ENCODE measurements at regions not wholly inside any gene's neighbourhood (a gene's known extent, or its start where the extent isn't known, plus 50 kb on each side); places are given as distances from the start of the nearest gene placed in this dataset.
"Not testable (repeated sequence)": the region's sequence is repeated elsewhere in the genome, so short reads cannot be mapped to it uniquely, and the experiment has no call there.

DNA sequence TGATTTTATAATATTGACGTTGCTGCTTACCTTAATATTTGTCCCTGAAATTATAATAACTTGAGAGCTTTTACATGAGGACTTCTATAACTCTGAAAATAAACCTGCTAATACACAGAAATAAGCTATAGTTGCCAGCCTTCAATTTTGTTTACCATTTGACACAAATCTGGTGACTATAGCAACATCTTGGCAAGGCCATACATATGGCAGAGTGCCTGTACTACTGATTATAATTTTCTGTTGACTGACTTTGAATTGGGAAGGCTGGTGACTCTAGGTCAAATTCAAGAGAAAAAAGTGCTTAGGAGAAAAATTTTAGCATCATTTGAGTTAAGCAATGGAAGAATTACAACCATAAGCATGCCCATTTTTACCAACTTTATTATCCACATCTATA is 581.4 kb upstream of the PTPRD start:
- Histone ChIP-seq H3K36me3 (ENCODE audit: control insufficient read depth in 2 of 2, extremely low read depth in 1 of 2, insufficient read depth in 1 of 2, low read length in 1 of 2) (no peaks in the 10 kb centered on the region), H3K4me1 (ENCODE audit: control insufficient read depth in 1 of 2, extremely low read depth in 1 of 2, insufficient read depth in 2 of 2, low read length in 2 of 2) (no peaks in the 10 kb centered on the region), H3K27ac (ENCODE audit: low read length) (no peak overlapping the region), H3K27me3 (replicated peaks in 1 of 2; ENCODE audit: control insufficient read depth in 2 of 2, extremely low read depth in 1 of 2, insufficient read depth in 2 of 2, low read length in 1 of 2) (no peaks in the 10 kb centered on the region), H3K9me3 (no peaks in the 10 kb centered on the region), H3K4me3 (ENCODE audit: control insufficient read depth in 1 of 2, extremely low read depth in 1 of 2, low read length in 1 of 2) (no peak overlapping the region)
- CTCF ChIA-PET = no interaction called here
- Mint-ChIP-seq H3K4me1 (no peaks in the 10 kb centered on the region), H3K36me3 (no peaks in the 10 kb centered on the region), H3K4me3 (no peak overlapping the region), H3K27ac (no peak overlapping the region), H3K9me3 (peaks cover 6 to 26% (median 17%) of the 10 kb centered on the region in 3 donors), H3K27me3 (no peaks in the 10 kb centered on the region)
- ATAC-seq (replicated peaks in 1 of 4) (no peak), DNase-seq (no peak)
- no CpG with 5 or more reads among the region's 1 CpG for WGBS (ENCODE audit: insufficient coverage)
- POLR2A ChIA-PET = interaction anchor here in 1 of 2 donors (0.6 kb wide), 1 partner anchor 1330 kb away, joined by 3 read pairs; no protein-coding TSS in a partner anchor

DNA sequence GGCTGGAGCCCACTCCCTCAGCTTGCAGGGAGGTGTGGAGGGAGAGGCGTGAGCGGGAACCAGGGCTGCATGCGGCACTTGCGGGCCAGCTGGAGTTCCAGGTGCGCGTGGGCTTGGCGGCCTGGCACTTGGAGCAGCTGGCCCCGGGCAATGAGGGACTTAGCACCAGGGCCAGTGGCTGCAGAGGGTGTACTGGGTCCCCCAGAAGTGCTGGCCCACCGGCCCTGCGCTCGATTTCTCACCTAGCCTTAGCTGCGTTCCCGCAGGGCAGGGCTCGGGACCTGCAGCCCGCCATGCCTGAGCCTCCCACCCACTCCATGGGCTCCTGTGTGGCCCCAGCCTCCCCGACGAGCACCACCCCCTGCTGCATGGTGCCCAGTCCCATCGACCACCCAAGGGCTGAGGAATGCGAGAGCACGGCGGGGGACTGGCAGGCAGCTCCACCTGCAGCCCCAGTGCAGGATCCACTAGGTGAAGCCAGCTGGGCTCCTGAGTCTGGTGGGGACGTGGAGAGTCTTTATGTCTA is 584.1 kb upstream of the PTPRD start:
- H3K4me3 ChIP-seq (ENCODE audit: control insufficient read depth in 1 of 2, extremely low read depth in 1 of 2, low read length in 1 of 2); H3K4me1 ChIP-seq (ENCODE audit: control insufficient read depth in 1 of 2, extremely low read depth in 1 of 2, insufficient read depth in 2 of 2, low read length in 2 of 2); POLR2A ChIA-PET; H3K36me3 Mint-ChIP-seq; ATAC-seq (replicated peaks in 1 of 4); DNase-seq; H3K27ac Mint-ChIP-seq; H3K4me3 Mint-ChIP-seq; CTCF ChIA-PET; H3K4me1 Mint-ChIP-seq; H3K36me3 ChIP-seq (ENCODE audit: control insufficient read depth in 2 of 2, extremely low read depth in 1 of 2, insufficient read depth in 1 of 2, low read length in 1 of 2); H3K27me3 Mint-ChIP-seq; H3K27ac ChIP-seq (ENCODE audit: low read length); H3K9me3 ChIP-seq; H3K27me3 ChIP-seq (replicated peaks in 1 of 2; ENCODE audit: control insufficient read depth in 2 of 2, extremely low read depth in 1 of 2, insufficient read depth in 2 of 2, low read length in 1 of 2): not testable (repeated sequence)
- 94% methylated on average over 11 of the region's 22 CpGs for WGBS (ENCODE audit: insufficient coverage)
- peaks cover 9 to 18% (median 11%) of the 10 kb centered on the region in 3 donors for H3K9me3 Mint-ChIP-seq

DNA sequence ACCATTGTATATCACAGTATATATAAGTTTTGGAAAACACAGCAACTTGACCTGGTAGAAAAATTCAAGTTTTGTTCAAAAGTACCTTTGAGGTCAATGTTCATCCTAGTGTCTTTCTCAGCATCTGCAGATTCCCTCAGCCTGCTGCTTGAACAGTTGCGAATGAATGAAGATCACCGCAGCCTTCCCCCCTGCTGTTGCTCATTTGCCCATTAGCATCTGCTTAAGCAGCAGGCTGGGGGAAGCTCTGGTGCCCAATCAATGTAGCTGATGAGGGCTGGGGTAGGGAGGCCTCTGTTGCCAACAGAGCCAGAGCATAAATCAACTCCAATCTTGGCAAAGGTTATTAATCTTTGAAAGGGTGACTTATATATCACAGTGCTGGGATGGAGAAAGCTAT is 586.5 kb upstream of the PTPRD start:
- H3K4me1 Mint-ChIP-seq = no peaks in the 10 kb centered on the region
- H3K36me3 ChIP-seq (ENCODE audit: control insufficient read depth in 2 of 2, extremely low read depth in 1 of 2, insufficient read depth in 1 of 2, low read length in 1 of 2) = no peaks in the 10 kb centered on the region
- H3K9me3 Mint-ChIP-seq = peaks cover 16 to 21% (median 16%) of the 10 kb centered on the region in 3 donors
- POLR2A ChIA-PET = no interaction called here
- H3K9me3 ChIP-seq = no peaks in the 10 kb centered on the region
- H3K4me3 Mint-ChIP-seq = no peak overlapping the region
- no peaks in the 10 kb centered on the region for H3K4me1 ChIP-seq (ENCODE audit: control insufficient read depth in 1 of 2, extremely low read depth in 1 of 2, insufficient read depth in 2 of 2, low read length in 2 of 2)
- no peak overlapping the region for H3K27ac Mint-ChIP-seq
- CTCF ChIA-PET = no interaction called here
- H3K4me3 ChIP-seq (ENCODE audit: control insufficient read depth in 1 of 2, extremely low read depth in 1 of 2, low read length in 1 of 2) = no peak overlapping the region
- no peaks in the 10 kb centered on the region for H3K36me3 Mint-ChIP-seq
- DNase-seq (no peak), ATAC-seq (replicated peaks in 1 of 4) (no peak)
- H3K27me3 Mint-ChIP-seq = no peaks in the 10 kb centered on the region
- no CpG with 5 or more reads among the region's 2 CpGs for WGBS (ENCODE audit: insufficient coverage)
- H3K27ac ChIP-seq (ENCODE audit: low read length) = no peak overlapping the region
- H3K27me3 ChIP-seq (replicated peaks in 1 of 2; ENCODE audit: control insufficient read depth in 2 of 2, extremely low read depth in 1 of 2, insufficient read depth in 2 of 2, low read length in 1 of 2) = no peaks in the 10 kb centered on the region

DNA sequence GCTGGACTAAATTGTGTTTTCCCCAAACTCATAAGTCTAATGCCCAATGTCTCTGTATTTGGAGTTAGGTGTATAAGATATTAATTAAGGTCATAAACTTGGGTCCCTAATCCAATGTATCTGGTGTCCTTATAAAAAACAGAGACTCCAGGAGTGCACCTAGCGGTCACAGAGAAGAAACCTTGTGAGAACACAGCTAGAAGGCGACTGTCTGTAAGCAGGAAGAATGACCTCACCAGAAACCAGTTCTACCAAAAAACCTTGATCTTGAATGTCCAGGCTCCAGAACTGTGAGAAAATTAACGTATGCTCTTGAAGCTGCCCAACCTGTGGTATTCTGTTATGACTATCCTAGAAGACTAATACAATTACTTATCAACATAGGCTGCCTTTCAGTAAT is 591.7 kb upstream of the PTPRD start:
- no peak overlapping the region for H3K27ac Mint-ChIP-seq
- no peak overlapping the region for H3K4me3 Mint-ChIP-seq
- H3K9me3 ChIP-seq = no peaks in the 10 kb centered on the region
- H3K4me3 ChIP-seq (ENCODE audit: control insufficient read depth in 1 of 2, extremely low read depth in 1 of 2, low read length in 1 of 2) = no peak overlapping the region
- no peaks in the 10 kb centered on the region for H3K4me1 Mint-ChIP-seq
- no peaks in the 10 kb centered on the region for H3K27me3 Mint-ChIP-seq
- 60% methylated on average over 1 of the region's 3 CpGs for WGBS (ENCODE audit: insufficient coverage)
- H3K4me1 ChIP-seq (ENCODE audit: control insufficient read depth in 1 of 2, extremely low read depth in 1 of 2, insufficient read depth in 2 of 2, low read length in 2 of 2) = no peaks in the 10 kb centered on the region
- H3K9me3 Mint-ChIP-seq = peaks cover 29 to 30% (median 30%) of the 10 kb centered on the region in 3 donors
- H3K36me3 Mint-ChIP-seq = no peaks in the 10 kb centered on the region
- no peak for DNase-seq
- H3K36me3 ChIP-seq (ENCODE audit: control insufficient read depth in 2 of 2, extremely low read depth in 1 of 2, insufficient read depth in 1 of 2, low read length in 1 of 2) = no peaks in the 10 kb centered on the region
- CTCF ChIA-PET = no interaction called here
- ATAC-seq (replicated peaks in 1 of 4) = no peak
- H3K27ac ChIP-seq (ENCODE audit: low read length) = no peak overlapping the region
- H3K27me3 ChIP-seq (replicated peaks in 1 of 2; ENCODE audit: control insufficient read depth in 2 of 2, extremely low read depth in 1 of 2, insufficient read depth in 2 of 2, low read length in 1 of 2) = no peaks in the 10 kb centered on the region
- POLR2A ChIA-PET = no interaction called here

DNA sequence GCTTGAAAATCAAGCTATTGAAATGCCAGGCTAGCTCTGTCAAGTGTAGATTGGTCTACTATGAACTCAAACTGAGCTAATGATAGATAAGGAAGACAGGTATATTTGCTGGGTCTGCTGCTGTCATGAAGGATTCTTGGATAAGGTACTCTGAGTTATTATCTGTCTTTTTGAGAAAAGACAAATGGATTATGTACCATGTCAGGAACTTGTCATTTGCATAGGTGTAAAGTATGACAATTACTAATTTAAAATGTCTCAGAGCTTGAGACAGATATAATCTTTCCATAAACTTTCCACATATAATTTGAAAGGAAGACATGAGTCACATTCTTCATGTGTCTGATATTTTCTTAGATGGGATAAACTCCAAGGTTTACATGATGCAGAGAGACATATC is 594.1 kb upstream of the PTPRD start:
- peaks cover 22 to 34% (median 28%) of the 10 kb centered on the region in 3 donors for H3K9me3 Mint-ChIP-seq
- Histone ChIP-seq H3K9me3 (no peaks in the 10 kb centered on the region), H3K27me3 (replicated peaks in 1 of 2; ENCODE audit: control insufficient read depth in 2 of 2, extremely low read depth in 1 of 2, insufficient read depth in 2 of 2, low read length in 1 of 2) (no peaks in the 10 kb centered on the region), H3K4me3 (ENCODE audit: control insufficient read depth in 1 of 2, extremely low read depth in 1 of 2, low read length in 1 of 2) (no peak overlapping the region), H3K27ac (ENCODE audit: low read length) (no peak overlapping the region), H3K4me1 (ENCODE audit: control insufficient read depth in 1 of 2, extremely low read depth in 1 of 2, insufficient read depth in 2 of 2, low read length in 2 of 2) (no peaks in the 10 kb centered on the region), H3K36me3 (ENCODE audit: control insufficient read depth in 2 of 2, extremely low read depth in 1 of 2, insufficient read depth in 1 of 2, low read length in 1 of 2) (no peaks in the 10 kb centered on the region)
- no peak overlapping the region for H3K27ac Mint-ChIP-seq
- ATAC-seq (replicated peaks in 1 of 4) (no peak), DNase-seq (no peak)
- no peaks in the 10 kb centered on the region for H3K27me3 Mint-ChIP-seq
- ChIA-PET POLR2A (no interaction called here), CTCF (no interaction called here)
- H3K4me3 Mint-ChIP-seq = no peak overlapping the region
- no peaks in the 10 kb centered on the region for H3K36me3 Mint-ChIP-seq
- H3K4me1 Mint-ChIP-seq = no peaks in the 10 kb centered on the region

DNA sequence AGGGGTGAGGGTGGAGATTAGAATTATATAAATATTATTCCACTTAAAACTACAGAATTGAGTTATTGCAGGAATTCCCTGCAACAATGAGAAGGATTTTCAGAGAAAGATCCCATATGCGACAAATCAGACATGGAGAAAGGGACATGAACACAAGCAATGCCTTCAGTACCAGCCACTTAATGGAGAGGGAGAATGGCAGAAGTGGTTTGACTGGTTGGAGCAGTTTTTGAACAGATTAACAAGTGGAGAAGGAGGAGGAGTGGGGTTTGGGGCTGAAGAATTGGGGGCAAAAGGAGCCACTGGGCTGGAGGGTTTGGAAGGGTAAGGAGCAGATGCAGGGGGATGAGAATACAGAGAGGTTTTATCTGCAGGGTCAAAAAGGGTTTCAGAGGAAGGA is 620.9 kb upstream of the PTPRD start:
- Mint-ChIP-seq H3K36me3 (no peaks in the 10 kb centered on the region), H3K9me3 (peaks cover 31 to 47% (median 36%) of the 10 kb centered on the region in 3 donors)

DNA sequence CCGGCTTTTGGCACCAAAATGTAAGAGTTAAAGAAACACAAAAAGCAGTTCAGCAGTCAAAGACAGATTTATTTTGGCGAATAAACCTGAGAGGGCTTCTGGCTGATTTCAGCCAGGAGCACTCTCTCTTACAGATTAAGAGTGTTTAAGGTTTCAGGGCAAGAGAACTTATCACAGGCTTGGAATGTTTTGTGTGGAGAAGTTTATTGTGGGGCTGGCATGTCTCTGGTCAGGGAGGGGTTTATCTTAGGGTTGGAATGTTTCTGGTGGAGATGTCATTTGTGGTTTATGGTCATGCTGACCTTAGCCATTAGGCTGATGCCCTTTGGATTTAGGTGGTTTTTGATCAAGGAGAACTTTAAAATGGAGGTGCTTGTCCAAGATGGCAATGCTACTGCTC is 622.3 kb upstream of the PTPRD start:
- no peak for DNase-seq

More for the DNA sequence above, 620.9 kb upstream of the PTPRD start:
- ATAC-seq (replicated peaks in 1 of 4) = no peak
- H3K27ac Mint-ChIP-seq = no peak overlapping the region
- Histone ChIP-seq H3K27me3 (replicated peaks in 1 of 2; ENCODE audit: control insufficient read depth in 2 of 2, extremely low read depth in 1 of 2, insufficient read depth in 2 of 2, low read length in 1 of 2) (no peaks in the 10 kb centered on the region), H3K4me1 (ENCODE audit: control insufficient read depth in 1 of 2, extremely low read depth in 1 of 2, insufficient read depth in 2 of 2, low read length in 2 of 2) (no peaks in the 10 kb centered on the region), H3K27ac (ENCODE audit: low read length) (no peak overlapping the region), H3K36me3 (ENCODE audit: control insufficient read depth in 2 of 2, extremely low read depth in 1 of 2, insufficient read depth in 1 of 2, low read length in 1 of 2) (no peaks in the 10 kb centered on the region), H3K9me3 (no peaks in the 10 kb centered on the region), H3K4me3 (ENCODE audit: control insufficient read depth in 1 of 2, extremely low read depth in 1 of 2, low read length in 1 of 2) (no peak overlapping the region)
- CTCF ChIA-PET = no interaction called here
- no peaks in the 10 kb centered on the region for H3K4me1 Mint-ChIP-seq
- POLR2A ChIA-PET = interaction anchor here in 1 of 2 donors (0.6 kb wide), 1 partner anchor 73 kb away, joined by 3 read pairs; no protein-coding TSS in a partner anchor
- no peaks in the 10 kb centered on the region for H3K27me3 Mint-ChIP-seq
- 100% methylated on average over 1 of the region's 1 CpG for WGBS (ENCODE audit: insufficient coverage)
- H3K4me3 Mint-ChIP-seq = no peak overlapping the region
- DNase-seq = no peak

More for the DNA sequence above, 622.3 kb upstream of the PTPRD start:
- H3K9me3 ChIP-seq = no peaks in the 10 kb centered on the region
- Mint-ChIP-seq H3K27me3 (no peaks in the 10 kb centered on the region), H3K4me3 (no peak overlapping the region), H3K36me3 (no peaks in the 10 kb centered on the region), H3K27ac (no peak overlapping the region), H3K9me3 (peaks cover 31 to 55% (median 32%) of the 10 kb centered on the region in 3 donors), H3K4me1 (no peaks in the 10 kb centered on the region)
- no peak overlapping the region for H3K4me3 ChIP-seq (ENCODE audit: control insufficient read depth in 1 of 2, extremely low read depth in 1 of 2, low read length in 1 of 2)
- WGBS (ENCODE audit: insufficient coverage) = 93% methylated on average over 2 of the region's 2 CpGs
- H3K36me3 ChIP-seq (ENCODE audit: control insufficient read depth in 2 of 2, extremely low read depth in 1 of 2, insufficient read depth in 1 of 2, low read length in 1 of 2) = no peaks in the 10 kb centered on the region
- POLR2A ChIA-PET = no interaction called here
- CTCF ChIA-PET = no interaction called here
- H3K4me1 ChIP-seq (ENCODE audit: control insufficient read depth in 1 of 2, extremely low read depth in 1 of 2, insufficient read depth in 2 of 2, low read length in 2 of 2) = no peaks in the 10 kb centered on the region
- ATAC-seq (replicated peaks in 1 of 4) = no peak
- H3K27me3 ChIP-seq (replicated peaks in 1 of 2; ENCODE audit: control insufficient read depth in 2 of 2, extremely low read depth in 1 of 2, insufficient read depth in 2 of 2, low read length in 1 of 2) = no peaks in the 10 kb centered on the region
- no peak overlapping the region for H3K27ac ChIP-seq (ENCODE audit: low read length)

All from T-cell (primary cell).